IMR-90 (cell line): ENCODE measurements at regions not wholly inside any gene's neighbourhood (a gene's known extent, or its start where the extent isn't known, plus 50 kb on each side); places are given as distances from the start of the nearest gene placed in this dataset.

ENCODE experiments used
- ATAC-seq: fragments of 200-7000 bp; cut with Tn5 transposase; 2 replicates; pipeline ENCODE4 v1.9.1; 2020; ENCODE audit warnings: low read depth, mild to moderate bottlenecking, moderate library complexity
- BruUV-seq: library from RNA; stranded (reverse); fragments of 400-500 nt; replicated peaks from 2 replicates; lab custom pipeline; 2021; lab: Mats Ljungman, UMichigan
- CTCF ChIA-PET: fragments of 300-600 bp; formaldehyde crosslinking; extraction: SDS; loops from one replicate; lab custom pipeline; 2021; ENCODE audit warnings: antibody characterized with exemption; lab: Yijun Ruan, JAX
- POLR2A ChIA-PET: fragments of 300-600 bp; sonication (Branson Sonifier 250); formaldehyde crosslinking; loops from one replicate; lab custom pipeline; 2022; ENCODE audit warnings: antibody characterized with exemption; ENCODE audit not compliant: unreplicated experiment; lab: Charles Lee
- DNase-seq: peaks from one replicate; pipeline ENCODE4 v3.0.0; 2013
- H2AFZ ChIP-seq: replicated peaks from 2 replicates; pipeline ENCODE3; 2013; ENCODE audit warnings: low read length, mild to moderate bottlenecking; ENCODE audit not compliant: poor library complexity
- H2AK5ac ChIP-seq: 2 replicates; pipeline ENCODE4 v1.6.1; 2013; ENCODE audit warnings: low read depth, low read length, inconsistent platforms
- H2AK9ac ChIP-seq: replicated peaks from 2 replicates; pipeline ENCODE3; 2013; ENCODE audit warnings: mild to moderate bottlenecking, low read depth, low read length, moderate library complexity; ENCODE audit not compliant: poor library complexity
- H2BK120ac ChIP-seq: 2 replicates; pipeline ENCODE4 v1.6.1; 2013; ENCODE audit warnings: low read depth, low read length, inconsistent platforms
- H2BK15ac ChIP-seq: 3 replicates; pipeline ENCODE4 v1.6.1; 2013; ENCODE audit warnings: low read depth, low read length, inconsistent platforms
- H2BK20ac ChIP-seq: 2 replicates; pipeline ENCODE4 v1.6.1; 2013; ENCODE audit warnings: low read depth, mild to moderate bottlenecking, inconsistent platforms, low read length, moderate library complexity
- H2BK5ac ChIP-seq: 2 replicates; pipeline ENCODE4 v1.6.1; 2013; ENCODE audit warnings: mild to moderate bottlenecking, low read depth, low read length, inconsistent platforms; ENCODE audit not compliant: poor library complexity, severe bottlenecking
- H3K14ac ChIP-seq: replicated peaks from 2 replicates; pipeline ENCODE4 v1.6.1; 2013; ENCODE audit warnings: low read depth, low read length, inconsistent platforms
- H3K18ac ChIP-seq: 2 replicates; pipeline ENCODE4 v1.6.1; 2013; ENCODE audit warnings: low read depth, low read length, control low read depth
- H3K23ac ChIP-seq: 2 replicates; pipeline ENCODE4 v1.6.1; 2013; ENCODE audit warnings: low read depth, low read length, inconsistent platforms
- H3K27ac ChIP-seq: 2 replicates; pipeline ENCODE4 v1.5.1; 2013; ENCODE audit warnings: mild to moderate bottlenecking, control low read depth, low read length; ENCODE audit not compliant: insufficient read depth
- H3K27me3 ChIP-seq: 2 replicates; pipeline ENCODE4 v1.6.1; 2013; ENCODE audit warnings: low read length; ENCODE audit not compliant: control insufficient read depth, insufficient read depth
- H3K36me3 ChIP-seq: 2 replicates; pipeline ENCODE4 v1.6.1; 2013; ENCODE audit warnings: low read length, mixed read lengths; ENCODE audit not compliant: control insufficient read depth, insufficient read depth
- H3K4ac ChIP-seq: 2 replicates; pipeline ENCODE4 v1.6.1; 2013; ENCODE audit warnings: low read depth, low read length, inconsistent platforms
- H3K4me1 ChIP-seq: 2 replicates; pipeline ENCODE4 v1.6.1; 2013; ENCODE audit warnings: low read length, mixed read lengths; ENCODE audit not compliant: control insufficient read depth, insufficient read depth
- H3K4me2 ChIP-seq: 2 replicates; pipeline ENCODE4 v1.6.1; 2013; ENCODE audit warnings: low read depth, mild to moderate bottlenecking, control low read depth, low read length, moderate library complexity
- H3K4me3 ChIP-seq: 2 replicates; pipeline ENCODE4 v1.5.1; 2013; ENCODE audit warnings: low read depth, mild to moderate bottlenecking, control low read depth, low read length, moderate library complexity; ENCODE audit not compliant: insufficient read depth
- H3K56ac ChIP-seq: 2 replicates; pipeline ENCODE4 v1.6.1; 2013; ENCODE audit warnings: low read length, inconsistent platforms; ENCODE audit not compliant: insufficient read depth; ENCODE audit errors: extremely low read depth
- H3K79me1 ChIP-seq, 2 experiments: 2 replicates each; pipeline ENCODE4 v1.6.1; 2013; ENCODE audit warnings: low read length in 2 of 2, inconsistent platforms in 1 of 2, low read depth in 1 of 2
- H3K9ac ChIP-seq: 2 replicates; pipeline ENCODE4 v1.6.1; 2013; ENCODE audit warnings: low read depth, low read length, control low read depth
- H3K9me1 ChIP-seq: 2 replicates; pipeline ENCODE4 v1.6.1; 2013; ENCODE audit warnings: low read length, inconsistent platforms; ENCODE audit not compliant: insufficient read depth
- H3K9me3 ChIP-seq: 2 replicates; pipeline ENCODE4 v1.6.1; 2013; ENCODE audit warnings: low read length; ENCODE audit not compliant: control insufficient read depth, insufficient read depth
- H4K20me1 ChIP-seq: 2 replicates; pipeline ENCODE4 v1.6.1; 2013; ENCODE audit warnings: low read length, inconsistent platforms; ENCODE audit not compliant: insufficient read depth
- H4K5ac ChIP-seq: 2 replicates; pipeline ENCODE4 v1.6.1; 2013; ENCODE audit warnings: mild to moderate bottlenecking, low read depth, low read length, control low read depth
- H4K8ac ChIP-seq, 2 experiments: 2 replicates each; pipeline ENCODE4 v1.6.1; 2013; ENCODE audit warnings: low read depth in 2 of 2, low read length in 2 of 2, control low read depth in 1 of 2, inconsistent platforms in 1 of 2
- H4K91ac ChIP-seq: 2 replicates; pipeline ENCODE4 v1.6.1; 2013; ENCODE audit warnings: low read depth, low read length, inconsistent platforms; ENCODE audit not compliant: insufficient read depth
- CHD1 ChIP-seq: IDR thresholded peaks from 2 replicates; pipeline ENCODE4 v1.6.1; 2012; ENCODE audit warnings: low read depth, low read length, improper control_type of control experiment
- ELK1 ChIP-seq: fragments of 150-350 bp; IDR thresholded peaks from 2 replicates; pipeline ENCODE4 v1.6.1; 2016; ENCODE audit warnings: low read depth, mild to moderate bottlenecking, low read length, moderate library complexity, borderline replicate concordance
- MAFK ChIP-seq: IDR thresholded peaks from 2 replicates; pipeline ENCODE4 v1.6.1; 2012; ENCODE audit warnings: low read depth, low read length, improper control_type of control experiment
- SMC3 ChIP-seq: fragments of 150-350 bp; IDR thresholded peaks from 2 replicates; pipeline ENCODE4 v1.6.1; 2016; ENCODE audit warnings: low read depth, mild to moderate bottlenecking, antibody characterized with exemption, low read length, moderate library complexity
- WGBS, 2 experiments: methylation state at CpG; one replicate each; pipeline versions ENCODE4 v1.1.5 to v1.1.7; 2013; ENCODE audit warnings: missing lambda C conversion rate in 2 of 2; ENCODE audit not compliant: insufficient read length in 1 of 2; ENCODE audit errors: extremely low coverage in 2 of 2; 5-methylcytosine and 5-hydroxymethylcytosine counted together
- dilution Hi-C: fragments of 300-500 bp; cut with HindIII; formaldehyde crosslinking; loops from one replicate; pipeline ENCODE4 v1.14.3; 2018; ENCODE audit warnings: low sequenced_read_pairs; ENCODE audit not compliant: unreplicated experiment
- in situ Hi-C: fragments of 300-500 bp; cut with MboI; formaldehyde crosslinking; loops from 3 replicates; pipeline ENCODE4 v1.14.3; 2019; ENCODE audit warnings: low sequenced_read_pairs, inconsistent platforms, mixed read lengths
- intact Hi-C: fragments of 100-400 bp; cut with micrococcal nuclease; formaldehyde crosslinking; loops from 2 replicates; pipeline ENCODE4 v1.10.0; 2022

GRCh38 chrX:20402956-20403355 is 136.2 kb upstream of the RPS6KA3 start:
- no peak overlapping the region for H3K14ac ChIP-seq
- DNase-seq (no peak), ATAC-seq (no peak)
- no peak overlapping the region for H3K4me3 ChIP-seq
- dilution Hi-C loops: no loop called here
- H3K4ac ChIP-seq: no peak overlapping the region
- H3K4me2 ChIP-seq: no peak overlapping the region
- no CpG with 5 or more reads among the region's 3 CpGs for WGBS, 2 experiments
- no peak overlapping the region for H2BK15ac ChIP-seq
- no peak overlapping the region for H3K27ac ChIP-seq
- H4K8ac ChIP-seq: no peak overlapping the region
- intact Hi-C loops: no loop called here
- H2BK20ac ChIP-seq: no peak overlapping the region
- H3K56ac ChIP-seq: no peak overlapping the region
- H2AFZ ChIP-seq: no peak overlapping the region
- POLR2A ChIA-PET: no interaction called here
- in situ Hi-C loops: no loop called here
- H3K18ac ChIP-seq: no peak overlapping the region
- TF ChIP-seq CHD1 (no peak), MAFK (no peak), SMC3 (no peak), ELK1 (no peak)
- no peaks in the 10 kb centered on the region for H3K36me3 ChIP-seq
- BruUV-seq: no TSS peak
- no peak overlapping the region for H4K91ac ChIP-seq
- no peak overlapping the region for H3K23ac ChIP-seq
- no peak overlapping the region for H2BK120ac ChIP-seq
- CTCF ChIA-PET: no interaction called here
- no peak overlapping the region for H2BK5ac ChIP-seq
- peaks cover 3% of the 10 kb centered on the region for H3K27me3 ChIP-seq
- H4K5ac ChIP-seq: no peak overlapping the region
- H4K20me1 ChIP-seq: no peaks in the 10 kb centered on the region
- H3K9ac ChIP-seq: no peak overlapping the region
- H2AK5ac ChIP-seq: no peak overlapping the region
- H3K9me3 ChIP-seq: no peaks in the 10 kb centered on the region; the same call in 1 of the 2 replicates
- H3K4me1 ChIP-seq: no peaks in the 10 kb centered on the region
- no peak overlapping the region for H2AK9ac ChIP-seq
- no peaks in the 10 kb centered on the region for H3K79me1 ChIP-seq
- no peaks in the 10 kb centered on the region for H3K9me1 ChIP-seq
